ENCODE measurements at regions not wholly inside any gene's neighbourhood (a gene's known extent, or its start where the extent isn't known, plus 50 kb on each side); places are given as distances from the start of the nearest gene placed in this dataset.

DNA sequence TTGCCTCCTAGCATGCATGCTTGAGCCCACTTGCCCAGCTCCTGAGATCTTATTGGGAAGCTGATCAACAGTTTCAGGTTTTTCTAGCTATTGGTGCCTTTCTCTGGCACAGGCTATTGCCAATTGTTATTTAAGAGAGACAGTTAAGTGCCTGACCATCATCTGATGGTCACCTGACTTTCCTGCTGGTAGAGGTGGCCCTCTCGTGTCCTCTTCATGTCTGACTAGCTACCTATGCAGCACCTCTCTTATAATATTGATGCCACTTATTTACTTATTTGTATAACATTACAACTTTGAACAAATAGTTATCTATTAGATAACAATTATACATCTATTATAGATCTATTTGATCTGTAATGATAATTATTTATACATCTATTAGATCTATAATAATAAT, 205.9 kb upstream of the SEMA3D start:
- Histone ChIP-seq H3K27ac (ENCODE audit: low read depth, low read length) (no peak overlapping the region), H2AFZ (ENCODE audit: insufficient read depth, low read length, poor library complexity) (no peak overlapping the region), H4K12ac (ENCODE audit: low read depth, low read length) (no peak overlapping the region), H4K91ac (ENCODE audit: low read depth, low read length) (no peak overlapping the region), H3K9ac (ENCODE audit: low read length) (no peak overlapping the region), H3K4me2 (ENCODE audit: low read length) (no peak overlapping the region), H3K9me3 (ENCODE audit: insufficient read depth, low read depth, low read length) (no peaks in the 10 kb centered on the region), H3K36me3 (ENCODE audit: control insufficient read depth in 1 of 2, insufficient read depth in 2 of 2, low read length in 2 of 2) (no peaks in the 10 kb centered on the region), H3K79me2 (ENCODE audit: control insufficient read depth, insufficient read depth, low read length, poor library complexity) (no peaks in the 10 kb centered on the region), H3K23ac (ENCODE audit: low read length) (no peak overlapping the region), H2BK5ac (ENCODE audit: low read depth, low read length, poor library complexity) (no peak overlapping the region), H4K8ac (ENCODE audit: low read depth, low read length) (no peak overlapping the region), H3K14ac (ENCODE audit: low read length) (no peak overlapping the region), H3K79me1 (ENCODE audit: low read length) (no peaks in the 10 kb centered on the region), H3K4ac (ENCODE audit: low read depth, low read length) (no peak overlapping the region), H3K18ac (ENCODE audit: low read length) (no peak overlapping the region), H2BK12ac (ENCODE audit: low read length) (no peak overlapping the region), H3K4me3 (ENCODE audit: low read depth, low read length) (no peak overlapping the region), H3K4me1 (ENCODE audit: control insufficient read depth in 1 of 2, insufficient read depth in 2 of 2, low read length in 2 of 2) (no peaks in the 10 kb centered on the region), H2AK5ac (ENCODE audit: low read length) (no peak overlapping the region), H3K27me3 (ENCODE audit: insufficient read depth, low read length) (no peaks in the 10 kb centered on the region), H2BK120ac (ENCODE audit: insufficient read depth, low read length, poor library complexity) (no peak overlapping the region)
- no CpG with 5 or more reads among the region's 1 CpG for WGBS (ENCODE audit: extremely low coverage, insufficient coverage, insufficient read length)
- DNase-seq = no peak

DNA sequence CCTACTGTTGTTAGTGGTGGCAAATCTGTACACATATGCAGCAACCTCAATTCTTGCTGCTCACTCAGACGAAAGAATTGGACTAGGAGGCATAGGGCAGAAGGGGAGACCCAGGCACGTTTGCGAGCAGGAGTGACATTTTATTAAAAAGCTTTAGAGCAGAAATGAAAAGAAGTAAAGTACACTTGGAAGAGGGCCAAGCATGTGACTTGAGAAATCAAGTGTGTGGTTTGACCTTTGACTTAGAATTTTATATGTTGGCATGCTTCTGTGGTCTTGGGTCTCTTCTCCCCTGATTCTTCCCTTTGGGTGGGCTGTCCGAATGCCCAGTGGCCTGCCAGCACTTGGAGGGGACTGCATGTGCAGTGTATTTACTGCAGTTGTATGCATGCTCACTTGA, 205.5 kb upstream of the SEMA3D start:
- Histone ChIP-seq H3K27ac (ENCODE audit: low read depth, low read length) (no peak overlapping the region), H3K9ac (ENCODE audit: low read length) (no peak overlapping the region), H3K27me3 (ENCODE audit: insufficient read depth, low read length) (no peaks in the 10 kb centered on the region), H4K8ac (ENCODE audit: low read depth, low read length) (no peak overlapping the region), H3K18ac (ENCODE audit: low read length) (no peak overlapping the region), H3K79me2 (ENCODE audit: control insufficient read depth, insufficient read depth, low read length, poor library complexity) (no peaks in the 10 kb centered on the region), H3K4me1 (ENCODE audit: control insufficient read depth in 1 of 2, insufficient read depth in 2 of 2, low read length in 2 of 2) (no peaks in the 10 kb centered on the region), H2BK120ac (ENCODE audit: insufficient read depth, low read length, poor library complexity) (no peak overlapping the region), H3K9me3 (ENCODE audit: insufficient read depth, low read depth, low read length) (no peaks in the 10 kb centered on the region), H3K4ac (ENCODE audit: low read depth, low read length) (no peak overlapping the region), H3K23ac (ENCODE audit: low read length) (no peak overlapping the region), H3K79me1 (ENCODE audit: low read length) (no peaks in the 10 kb centered on the region), H4K91ac (ENCODE audit: low read depth, low read length) (no peak overlapping the region), H4K12ac (ENCODE audit: low read depth, low read length) (no peak overlapping the region), H2AFZ (ENCODE audit: insufficient read depth, low read length, poor library complexity) (no peak overlapping the region), H3K14ac (ENCODE audit: low read length) (no peak overlapping the region), H3K4me3 (ENCODE audit: low read depth, low read length) (no peak overlapping the region), H2BK12ac (ENCODE audit: low read length) (no peak overlapping the region), H3K4me2 (ENCODE audit: low read length) (no peak overlapping the region), H3K36me3 (ENCODE audit: control insufficient read depth in 1 of 2, insufficient read depth in 2 of 2, low read length in 2 of 2) (no peaks in the 10 kb centered on the region), H2AK5ac (ENCODE audit: low read length) (no peak overlapping the region), H2BK5ac (ENCODE audit: low read depth, low read length, poor library complexity) (no peak overlapping the region)
- no CpG with 5 or more reads among the region's 4 CpGs for WGBS (ENCODE audit: extremely low coverage, insufficient coverage, insufficient read length)
- DNase-seq = no peak

- Histone ChIP-seq H4K12ac (ENCODE audit: low read depth, low read length) (no peak overlapping the region), H3K9ac (ENCODE audit: low read length) (no peak overlapping the region), H3K27me3 (ENCODE audit: insufficient read depth, low read length) (no peaks in the 10 kb centered on the region), H2BK120ac (ENCODE audit: insufficient read depth, low read length, poor library complexity) (no peak overlapping the region), H2BK5ac (ENCODE audit: low read depth, low read length, poor library complexity) (no peak overlapping the region), H3K9me3 (ENCODE audit: insufficient read depth, low read depth, low read length) (no peaks in the 10 kb centered on the region), H3K4me1 (ENCODE audit: control insufficient read depth in 1 of 2, insufficient read depth in 2 of 2, low read length in 2 of 2) (no peaks in the 10 kb centered on the region), H2BK12ac (ENCODE audit: low read length) (no peak overlapping the region), H3K23ac (ENCODE audit: low read length) (no peak overlapping the region), H3K79me2 (ENCODE audit: control insufficient read depth, insufficient read depth, low read length, poor library complexity) (no peaks in the 10 kb centered on the region), H4K91ac (ENCODE audit: low read depth, low read length) (no peak overlapping the region), H2AFZ (ENCODE audit: insufficient read depth, low read length, poor library complexity) (no peak overlapping the region), H3K4me2 (ENCODE audit: low read length) (no peak overlapping the region), H3K4me3 (ENCODE audit: low read depth, low read length) (no peak overlapping the region), H3K79me1 (ENCODE audit: low read length) (no peaks in the 10 kb centered on the region), H3K4ac (ENCODE audit: low read depth, low read length) (no peak overlapping the region), H3K18ac (ENCODE audit: low read length) (no peak overlapping the region), H2AK5ac (ENCODE audit: low read length) (no peak overlapping the region), H4K8ac (ENCODE audit: low read depth, low read length) (no peak overlapping the region), H3K36me3 (ENCODE audit: control insufficient read depth in 1 of 2, insufficient read depth in 2 of 2, low read length in 2 of 2) (no peaks in the 10 kb centered on the region), H3K27ac (ENCODE audit: low read depth, low read length) (no peak overlapping the region), H3K14ac (ENCODE audit: low read length) (no peak overlapping the region)
- no CpG with 5 or more reads among the region's 1 CpG for WGBS (ENCODE audit: extremely low coverage, insufficient coverage, insufficient read length)
- no peak for DNase-seq
Measured at GRCh38 chr7:85386460-85386859, 199.6 kb upstream of the SEMA3D start.

DNA sequence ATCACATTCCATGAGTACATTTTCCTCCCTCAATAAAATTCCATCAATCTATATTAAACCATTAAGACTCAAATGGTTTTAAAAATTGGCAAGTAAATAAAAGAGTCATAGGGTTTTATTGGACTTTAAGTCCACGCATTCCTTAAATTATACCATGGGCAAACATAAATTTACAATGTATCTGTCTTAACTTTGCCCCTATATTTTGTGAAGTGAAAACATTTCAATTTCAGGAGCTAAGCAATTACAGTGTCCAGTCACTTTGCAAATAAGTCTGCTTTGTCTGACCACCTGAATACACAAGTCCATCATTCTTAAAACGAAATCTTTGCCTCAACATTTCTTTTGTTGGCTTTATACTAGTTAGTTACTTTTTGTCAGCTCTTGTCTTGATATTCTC, 197.5 kb upstream of the SEMA3D start:
- Histone ChIP-seq H3K4me2 (ENCODE audit: low read length) (no peak overlapping the region), H2BK120ac (ENCODE audit: insufficient read depth, low read length, poor library complexity) (no peak overlapping the region), H4K12ac (ENCODE audit: low read depth, low read length) (no peak overlapping the region), H3K14ac (ENCODE audit: low read length) (no peak overlapping the region), H2AK5ac (ENCODE audit: low read length) (no peak overlapping the region), H3K27ac (ENCODE audit: low read depth, low read length) (no peak overlapping the region), H3K4me3 (ENCODE audit: low read depth, low read length) (no peak overlapping the region), H3K9me3 (ENCODE audit: insufficient read depth, low read depth, low read length) (no peaks in the 10 kb centered on the region), H3K36me3 (ENCODE audit: control insufficient read depth in 1 of 2, insufficient read depth in 2 of 2, low read length in 2 of 2) (no peaks in the 10 kb centered on the region), H2BK12ac (ENCODE audit: low read length) (no peak overlapping the region), H3K27me3 (ENCODE audit: insufficient read depth, low read length) (no peaks in the 10 kb centered on the region), H3K79me1 (ENCODE audit: low read length) (no peaks in the 10 kb centered on the region), H4K91ac (ENCODE audit: low read depth, low read length) (no peak overlapping the region), H2AFZ (ENCODE audit: insufficient read depth, low read length, poor library complexity) (no peak overlapping the region), H3K4ac (ENCODE audit: low read depth, low read length) (no peak overlapping the region), H4K8ac (ENCODE audit: low read depth, low read length) (no peak overlapping the region), H3K9ac (ENCODE audit: low read length) (no peak overlapping the region), H3K79me2 (ENCODE audit: control insufficient read depth, insufficient read depth, low read length, poor library complexity) (no peaks in the 10 kb centered on the region), H2BK5ac (ENCODE audit: low read depth, low read length, poor library complexity) (no peak overlapping the region), H3K18ac (ENCODE audit: low read length) (no peak overlapping the region), H3K23ac (ENCODE audit: low read length) (no peak overlapping the region), H3K4me1 (ENCODE audit: control insufficient read depth in 1 of 2, insufficient read depth in 2 of 2, low read length in 2 of 2) (no peaks in the 10 kb centered on the region)
- DNase-seq = no peak
- no CpG with 5 or more reads among the region's 2 CpGs for WGBS (ENCODE audit: extremely low coverage, insufficient coverage, insufficient read length)

Measured in trophoblast cell (in vitro differentiated cells and primary cell).